ENCODE measurements at regions not wholly inside any gene's neighbourhood (a gene's known extent, or its start where the extent isn't known, plus 50 kb on each side); places are given as distances from the start of the nearest gene placed in this dataset.

GRCh38 chr7:12107841-12108254 lies 103.2 kb upstream of the TMEM106B start:
- Histone ChIP-seq H3K79me2 (ENCODE audit: insufficient read depth, low read length) (no peaks in the 10 kb centered on the region), H3K27ac (ENCODE audit: low read depth in 1 of 2, low read length in 2 of 2) (no peak overlapping the region), H3K9ac (ENCODE audit: insufficient read depth, low read length, poor library complexity, severe bottlenecking) (no peak overlapping the region), H4K20me1 (ENCODE audit: insufficient read depth, low read length) (no peaks in the 10 kb centered on the region), H3K9me3 (replicated peaks in 1 of 2; ENCODE audit: control insufficient read depth in 1 of 2, insufficient read depth in 1 of 2, low read length in 2 of 2) (no peaks in the 10 kb centered on the region), H3K27me3 (ENCODE audit: control insufficient read depth in 2 of 2, insufficient read depth in 2 of 2, low read length in 2 of 2) (peaks cover 8 to 22% of the 10 kb centered on the region in 2 donors), H3K4me2 (replicated peaks; ENCODE audit: extremely low read depth, low read length, poor library complexity, severe bottlenecking) (no peak overlapping the region), H3K36me3 (replicated peaks in 1 of 2; ENCODE audit: control insufficient read depth in 1 of 2, insufficient read depth in 2 of 2, low read length in 2 of 2) (no peaks in the 10 kb centered on the region), H3K4me1 (ENCODE audit: control insufficient read depth in 1 of 2, insufficient read depth in 2 of 2, low read length in 2 of 2) (no peaks in the 10 kb centered on the region), H2AFZ (ENCODE audit: insufficient read depth, low read depth, low read length, poor library complexity, severe bottlenecking) (no peak overlapping the region), H3K4me3 (replicated peaks in 1 of 3; ENCODE audit: low read depth in 2 of 3, low read length in 3 of 3) (no peak overlapping the region)
- Mint-ChIP-seq H3K9me3 (peaks cover 0 to 4% (median 2%) of the 10 kb centered on the region in 7 donors), H3K4me1 (peaks cover 2% of the 10 kb centered on the region), H3K36me3 (no peaks in the 10 kb centered on the region), H3K4me3 (no peak overlapping the region), H3K27me3 (ENCODE audit: low read depth in 3 of 3) (peaks cover 19 to 23% (median 22%) of the 10 kb centered on the region in 3 donors), H3K27ac (no peak overlapping the region)
- no CpG with 5 or more reads among the region's 3 CpGs for WGBS (ENCODE audit: insufficient coverage)
- intact Hi-C loops (cut with micrococcal nuclease): no loop called here
- no peak for DNase-seq
- TF ChIP-seq CTCF (IDR thresholded peaks at IDR 0.05): no peak

- no peak overlapping the region for H3K4me3 Mint-ChIP-seq
Observed at GRCh38 chr7:12110425-12110824, 100.7 kb upstream of the TMEM106B start.

More at GRCh38 chr7:12110425-12110824, 100.7 kb upstream of the TMEM106B start:
- no peak for TF ChIP-seq CTCF (IDR thresholded peaks at IDR 0.05)
- Histone ChIP-seq H4K20me1 (ENCODE audit: insufficient read depth, low read length) (no peaks in the 10 kb centered on the region), H3K9me3 (replicated peaks in 1 of 2; ENCODE audit: control insufficient read depth in 1 of 2, insufficient read depth in 1 of 2, low read length in 2 of 2) (no peaks in the 10 kb centered on the region), H3K4me3 (replicated peaks in 1 of 3; ENCODE audit: low read depth in 2 of 3, low read length in 3 of 3) (no peak overlapping the region), H3K27ac (ENCODE audit: low read depth in 1 of 2, low read length in 2 of 2) (no peak overlapping the region), H3K9ac (ENCODE audit: insufficient read depth, low read length, poor library complexity, severe bottlenecking) (no peak overlapping the region), H2AFZ (ENCODE audit: insufficient read depth, low read depth, low read length, poor library complexity, severe bottlenecking) (no peak overlapping the region), H3K36me3 (replicated peaks in 1 of 2; ENCODE audit: control insufficient read depth in 1 of 2, insufficient read depth in 2 of 2, low read length in 2 of 2) (no peaks in the 10 kb centered on the region), H3K27me3 (ENCODE audit: control insufficient read depth in 2 of 2, insufficient read depth in 2 of 2, low read length in 2 of 2) (peaks cover 8 to 22% of the 10 kb centered on the region in 2 donors), H3K4me2 (replicated peaks; ENCODE audit: extremely low read depth, low read length, poor library complexity, severe bottlenecking) (no peak overlapping the region), H3K4me1 (ENCODE audit: control insufficient read depth in 1 of 2, insufficient read depth in 2 of 2, low read length in 2 of 2) (no peaks in the 10 kb centered on the region), H3K79me2 (ENCODE audit: insufficient read depth, low read length) (no peaks in the 10 kb centered on the region)
- no peak overlapping the region for H3K27ac Mint-ChIP-seq
- peaks cover 19 to 22% (median 21%) of the 10 kb centered on the region in 3 donors for H3K27me3 Mint-ChIP-seq (ENCODE audit: low read depth in 3 of 3)
- intact Hi-C loops (cut with micrococcal nuclease): no loop called here
- no peaks in the 10 kb centered on the region for H3K36me3 Mint-ChIP-seq
- peaks cover 2% of the 10 kb centered on the region for H3K4me1 Mint-ChIP-seq
- no peak for DNase-seq
- H3K9me3 Mint-ChIP-seq: peaks cover 0 to 4% (median 2%) of the 10 kb centered on the region in 7 donors
- WGBS (ENCODE audit: insufficient coverage): no CpG with 5 or more reads among the region's 3 CpGs
